GM10266 (cell line): ENCODE measurements at regions not wholly inside any gene's neighbourhood (a gene's known extent, or its start where the extent isn't known, plus 50 kb on each side); places are given as distances from the start of the nearest gene placed in this dataset.
"Not testable (repeated sequence)": the region's sequence is repeated elsewhere in the genome, so short reads cannot be mapped to it uniquely, and the experiment has no call there.

Experiments used
- DNase-seq: peaks from one replicate; pipeline ENCODE4 v3.0.0; 2012; ENCODE audit errors: extremely low spot score
- CTCF ChIP-seq: IDR thresholded peaks from 2 replicates; pipeline ENCODE4 v1.5.1; 2012; ENCODE audit warnings: mild to moderate bottlenecking, low read depth; ENCODE audit not compliant: control insufficient read depth, insufficient read depth; ENCODE audit errors: missing control alignments

GRCh38 chr3:4079339-4080195, 223.6 kb upstream of the SETMAR start:
- no peak for TF ChIP-seq CTCF
- DNase-seq = no peak

- no peak for TF ChIP-seq CTCF
- no peak for DNase-seq
Observed at GRCh38 chr3:4083225-4084015, 219.7 kb upstream of the SETMAR start.

- DNase-seq = no peak
- TF ChIP-seq CTCF = no peak
Observed at GRCh38 chr3:4084271-4084670, 218.9 kb upstream of the SETMAR start.

- DNase-seq = not testable (repeated sequence)
Observed at GRCh38 chr3:4086662-4087061, 216.5 kb upstream of the SETMAR start.

- TF ChIP-seq CTCF = no peak
- DNase-seq = no peak
Observed at GRCh38 chr3:4091786-4092185, 211.4 kb upstream of the SETMAR start.

GRCh38 chr3:4097801-4098200, 205.4 kb upstream of the SETMAR start:
- no peak for TF ChIP-seq CTCF
- DNase-seq = no peak

GRCh38 chr3:4099607-4100006, 203.6 kb upstream of the SETMAR start:
- DNase-seq = no peak
- no peak for TF ChIP-seq CTCF

DNA sequence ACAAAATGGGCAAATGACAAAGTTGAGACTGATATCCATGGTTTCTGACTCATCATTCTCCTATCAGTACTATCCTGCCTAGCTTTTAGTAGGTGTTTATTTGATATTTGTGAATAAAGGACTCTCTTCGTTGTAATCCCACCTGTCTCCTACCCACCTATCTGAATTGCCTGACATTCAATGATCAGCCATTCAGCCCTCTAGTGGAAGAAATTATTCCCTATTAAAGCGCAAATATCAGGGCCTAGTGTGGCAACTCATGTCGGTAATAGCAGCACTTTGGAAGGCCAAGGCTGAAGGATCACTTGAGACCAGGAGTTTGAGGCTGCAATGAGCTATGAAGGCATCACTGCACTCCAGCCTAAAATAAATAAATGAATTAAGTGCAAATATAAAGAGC, 195.7 kb upstream of the SETMAR start:
- no peak for TF ChIP-seq CTCF
- DNase-seq = no peak
